EL (cell line): ENCODE measurements at regions not wholly inside any gene's neighbourhood (a gene's known extent, or its start where the extent isn't known, plus 50 kb on each side); places are given as distances from the start of the nearest gene placed in this dataset.
"Not testable (repeated sequence)": the region's sequence is repeated elsewhere in the genome, so short reads cannot be mapped to it uniquely, and the experiment has no call there.

Source experiments
- DNase-seq: peaks from one replicate; pipeline ENCODE4 v3.0.0-alpha.2; 2016

DNA sequence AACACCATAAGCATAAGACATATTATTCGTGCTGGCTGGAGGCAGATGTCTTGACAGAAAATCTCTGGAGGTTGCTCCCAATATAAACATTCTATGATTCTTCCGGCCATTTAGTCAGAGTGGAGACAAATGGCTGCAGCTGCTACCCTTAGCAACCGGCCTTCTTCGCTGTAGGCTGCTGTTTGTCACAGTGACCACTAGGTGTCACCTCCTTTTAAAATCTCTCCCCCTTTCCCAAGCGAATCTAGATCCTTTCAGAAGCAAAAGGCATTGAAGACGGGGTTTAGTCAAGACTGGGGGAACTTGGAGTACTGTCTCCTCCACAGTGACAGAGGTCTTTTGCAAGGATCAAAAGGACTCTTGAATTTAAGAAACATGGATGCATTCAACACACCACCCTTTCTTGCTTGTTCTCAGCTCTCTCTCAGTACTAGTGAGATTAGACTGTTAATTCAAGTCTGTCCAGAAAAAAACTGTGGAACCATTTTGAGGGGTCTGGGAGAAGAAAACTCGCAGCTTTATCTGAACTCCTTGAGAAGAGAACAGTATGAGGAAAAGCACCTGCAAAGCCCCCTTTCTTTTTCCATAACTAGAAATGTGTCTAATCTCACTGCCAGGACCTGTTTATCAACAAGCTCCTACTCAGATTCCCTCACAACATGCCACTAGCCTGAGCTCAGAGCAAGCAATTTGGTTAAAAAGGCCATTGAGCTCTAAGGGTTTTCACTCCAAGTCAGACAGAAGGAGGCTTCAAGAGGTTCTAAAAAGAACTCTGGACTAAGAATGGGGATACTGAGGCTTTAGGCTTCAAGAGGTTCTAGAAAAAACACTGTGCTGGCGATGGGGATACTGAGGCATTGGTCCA lies 408.3 kb upstream of the PLXNA2 start:
- DNase-seq: peak; percentile 73

DNA sequence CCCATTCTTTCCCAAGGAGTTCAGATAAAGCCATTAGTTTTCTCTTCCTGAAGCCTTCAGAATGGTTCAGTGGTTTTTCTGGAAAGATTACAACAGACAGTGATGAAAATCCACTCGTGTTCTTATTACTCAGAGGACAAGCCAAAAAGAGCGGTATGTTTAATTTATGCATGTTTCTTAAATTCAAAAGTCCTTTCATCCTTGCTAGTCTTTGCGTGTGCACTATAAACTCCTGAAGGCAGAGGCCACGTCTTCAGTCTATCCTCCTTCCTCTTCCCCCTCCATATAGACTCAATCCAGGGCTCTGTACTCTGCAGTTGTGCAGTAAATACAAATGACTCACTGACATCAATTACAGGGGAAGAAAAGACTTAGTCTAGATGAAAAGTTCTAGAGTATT lies 409.2 kb upstream of the PLXNA2 start:
- no peak for DNase-seq

DNA sequence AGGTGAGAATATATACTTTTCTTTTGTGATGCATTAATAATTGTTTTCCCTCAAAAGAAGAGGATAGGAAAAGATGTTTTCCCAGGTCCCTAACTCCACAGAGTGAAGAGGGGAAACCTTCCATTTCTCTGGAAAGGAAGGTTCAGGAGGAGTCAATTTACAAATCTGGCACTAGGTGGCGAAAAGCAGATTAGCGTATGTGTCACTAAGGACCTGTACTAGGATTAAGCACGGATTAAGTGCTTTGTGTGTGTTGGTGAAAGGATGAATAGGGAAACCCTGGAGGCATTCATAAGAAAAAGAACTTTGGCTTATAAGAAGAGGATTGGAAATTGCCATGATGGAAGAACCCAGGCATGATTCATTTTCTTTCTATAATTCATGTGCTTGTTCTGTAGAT lies 410.1 kb upstream of the PLXNA2 start:
- DNase-seq: peak; percentile 38

DNA sequence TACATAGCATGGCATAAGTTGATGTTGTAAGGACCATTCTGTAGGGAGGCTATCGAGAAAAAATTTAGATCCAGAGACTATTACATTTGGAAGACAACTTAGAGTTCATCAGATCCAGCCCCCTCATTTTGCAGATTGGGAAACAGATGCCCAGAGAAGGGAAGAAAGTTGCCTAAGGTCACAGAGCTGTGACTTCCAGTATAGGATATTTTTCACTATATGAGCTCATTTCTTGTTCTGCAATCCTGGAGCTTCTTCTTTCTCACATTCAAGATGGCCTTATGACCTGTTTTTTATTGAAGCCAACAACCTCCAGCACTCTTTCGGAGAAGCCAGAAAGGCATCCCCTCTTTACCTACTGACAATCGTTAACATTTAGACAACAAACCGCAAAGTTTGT lies 421.8 kb upstream of the PLXNA2 start:
- DNase-seq: no peak

DNA sequence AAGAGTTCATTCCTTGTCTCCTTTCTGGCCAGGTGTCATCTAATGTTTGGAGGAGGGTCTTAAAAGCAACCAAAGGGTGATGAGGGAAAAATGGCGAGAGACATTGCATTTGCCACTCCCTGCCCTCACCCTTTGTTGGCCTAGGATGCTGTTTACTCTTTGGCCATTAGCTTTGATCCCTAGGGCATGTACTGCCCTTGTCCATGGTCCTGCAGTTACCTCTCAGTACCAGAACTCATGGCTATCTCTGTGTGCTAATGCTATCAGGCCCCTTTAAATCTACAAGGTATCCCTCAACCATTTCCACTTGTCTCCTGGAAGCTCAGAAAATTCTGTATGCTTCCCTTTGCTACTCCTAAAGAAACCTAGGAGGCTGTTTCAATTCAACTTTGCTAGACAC lies 424.8 kb upstream of the PLXNA2 start:
- DNase-seq: peak; percentile 4

- DNase-seq: no peak
These were observed 426.6 kb upstream of the PLXNA2 start for GRCh38 chr1:208670778-208671177.

DNA sequence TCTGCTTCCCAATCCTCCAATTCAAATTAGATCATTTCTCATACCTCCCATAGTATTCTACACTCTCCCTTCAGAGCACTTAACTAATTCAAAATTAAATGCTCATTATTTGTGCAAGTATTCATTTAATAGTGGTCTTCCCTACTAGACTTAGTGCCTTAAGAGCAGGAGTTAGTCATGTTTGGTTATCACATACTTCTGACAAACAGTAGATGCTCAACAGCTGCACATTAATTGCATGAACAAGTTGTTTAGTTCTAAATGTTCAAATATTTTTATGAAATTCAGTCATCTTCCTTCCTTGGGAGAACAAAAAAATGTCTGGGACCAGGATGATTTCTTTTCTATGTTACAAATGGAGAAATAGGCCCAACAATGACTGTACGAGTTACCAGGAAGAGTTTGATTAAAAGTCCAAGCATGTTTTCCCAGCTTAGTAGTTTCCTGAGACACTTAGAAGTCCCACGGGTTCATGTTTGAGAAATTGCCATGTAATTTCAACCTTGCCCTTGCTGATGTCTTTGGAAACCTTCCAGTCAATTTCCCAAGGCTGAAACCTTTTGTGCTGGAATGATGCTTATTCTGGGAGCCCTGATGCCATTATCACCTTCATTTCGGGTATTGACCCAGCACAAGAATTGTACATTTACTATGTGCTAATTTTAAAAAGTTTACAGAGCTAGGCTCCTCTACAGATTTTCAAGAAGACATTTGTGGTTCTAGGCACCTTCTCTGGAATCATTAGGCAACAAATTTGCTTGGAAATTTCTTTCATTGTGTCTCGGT lies 437.9 kb upstream of the PLXNA2 start:
- DNase-seq: no peak

DNA sequence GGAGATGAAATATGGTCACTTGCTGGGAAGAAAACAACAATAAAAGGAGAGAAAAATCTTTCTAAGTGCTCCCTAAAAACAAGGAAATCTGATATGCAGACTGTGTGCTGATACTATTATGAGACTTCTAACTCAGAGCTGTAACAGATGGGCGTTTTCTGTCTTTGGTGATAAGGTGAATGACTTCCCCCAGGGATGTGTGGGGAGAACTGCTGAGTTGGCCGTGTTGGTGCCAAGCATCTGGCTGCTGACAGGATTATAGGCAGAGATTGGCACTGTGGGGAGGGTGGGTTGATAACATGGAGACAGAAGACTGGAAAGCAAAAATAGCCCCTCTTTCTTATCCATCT lies 438.5 kb upstream of the PLXNA2 start:
- no peak for DNase-seq

DNA sequence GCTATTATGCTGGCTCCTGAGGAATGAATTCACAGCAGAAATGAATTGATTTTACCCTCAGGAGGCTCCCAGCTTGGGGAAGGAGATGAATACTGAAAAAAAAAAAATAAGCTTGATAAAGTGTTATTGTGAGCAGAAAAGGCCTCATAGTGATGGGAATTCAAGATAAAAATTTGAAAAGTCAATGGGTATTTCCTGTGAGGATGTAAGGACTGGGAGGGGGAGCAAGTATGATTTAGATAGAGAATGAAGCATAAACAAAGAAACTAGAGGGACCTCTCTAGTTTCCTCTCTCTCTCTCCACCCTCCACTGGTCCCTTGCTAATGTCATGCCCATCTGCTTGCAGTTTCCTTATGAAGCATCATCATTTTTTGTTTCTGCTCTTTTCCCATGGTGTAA lies 439.0 kb upstream of the PLXNA2 start:
- DNase-seq: no peak

DNA sequence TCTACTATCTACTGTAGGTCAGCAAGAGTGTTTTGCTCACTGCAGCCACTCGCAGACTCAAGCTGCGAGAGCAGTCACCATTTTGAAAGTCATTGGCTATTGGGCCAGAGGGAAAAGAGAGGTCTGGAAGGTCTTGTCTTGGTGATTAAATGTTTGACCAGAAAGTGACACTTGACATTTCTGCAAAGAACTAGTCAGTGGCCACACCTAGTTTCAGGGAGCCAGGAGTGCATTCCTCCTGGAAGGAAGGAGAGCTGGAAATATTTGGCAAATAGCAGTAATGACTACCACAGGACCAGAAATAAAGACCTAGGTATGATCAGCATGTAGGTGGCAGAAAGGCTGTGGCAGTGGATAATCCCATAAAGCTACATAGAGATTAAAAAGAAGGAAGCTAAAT lies 440.0 kb upstream of the PLXNA2 start:
- no peak for DNase-seq

DNA sequence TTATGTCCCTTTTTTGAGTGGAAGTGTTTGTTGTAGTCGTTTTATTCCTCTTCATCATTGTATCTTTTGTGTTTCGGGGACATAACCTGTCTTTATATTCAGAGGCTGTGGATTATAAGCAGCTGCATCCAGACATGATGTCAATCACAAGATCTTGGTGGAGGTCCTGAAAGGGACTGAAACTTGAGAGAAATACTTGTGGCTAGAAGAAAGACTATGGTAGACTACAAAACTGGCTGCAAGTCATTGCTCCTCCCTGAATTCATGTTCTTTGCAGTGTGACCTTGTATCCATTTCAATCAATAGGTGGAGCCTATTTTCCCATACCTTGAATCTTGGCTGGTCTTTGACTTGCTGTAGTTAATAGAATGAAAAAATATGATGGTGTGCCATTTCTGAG lies 442.4 kb upstream of the PLXNA2 start:
- no peak for DNase-seq

DNA sequence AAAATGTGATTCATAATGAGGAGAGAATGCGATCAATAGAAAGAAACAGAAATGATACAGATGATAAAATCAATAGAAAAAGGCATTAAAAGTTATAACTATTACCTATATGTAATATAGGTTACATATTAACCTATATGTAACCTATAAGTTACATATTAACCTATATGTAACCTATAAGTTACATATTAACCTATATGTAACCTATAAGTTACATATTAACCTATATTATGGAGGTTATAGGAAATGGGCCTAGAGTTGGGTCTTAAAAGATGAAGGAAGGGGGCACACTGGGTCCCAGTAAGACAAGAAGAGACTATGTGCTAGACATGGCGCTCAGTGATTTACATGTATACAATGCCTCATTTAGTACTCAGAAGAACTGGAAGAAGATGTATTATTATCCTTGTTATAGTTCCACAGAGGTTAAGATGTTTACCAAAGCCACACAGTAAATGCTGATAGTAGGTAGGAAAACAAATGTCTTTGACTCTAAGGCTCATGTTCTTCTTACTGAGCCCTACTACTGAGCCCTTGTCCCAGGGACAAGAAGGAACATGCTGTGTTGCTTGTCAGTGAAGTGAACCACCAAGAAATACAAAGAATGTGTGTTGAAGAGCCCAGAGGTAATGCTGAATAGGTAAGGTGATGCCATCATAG lies 444.6 kb upstream of the PLXNA2 start:
- DNase-seq: no peak

GRCh38 chr1:208691012-208691411 lies 446.8 kb upstream of the PLXNA2 start:
- no peak for DNase-seq

DNA sequence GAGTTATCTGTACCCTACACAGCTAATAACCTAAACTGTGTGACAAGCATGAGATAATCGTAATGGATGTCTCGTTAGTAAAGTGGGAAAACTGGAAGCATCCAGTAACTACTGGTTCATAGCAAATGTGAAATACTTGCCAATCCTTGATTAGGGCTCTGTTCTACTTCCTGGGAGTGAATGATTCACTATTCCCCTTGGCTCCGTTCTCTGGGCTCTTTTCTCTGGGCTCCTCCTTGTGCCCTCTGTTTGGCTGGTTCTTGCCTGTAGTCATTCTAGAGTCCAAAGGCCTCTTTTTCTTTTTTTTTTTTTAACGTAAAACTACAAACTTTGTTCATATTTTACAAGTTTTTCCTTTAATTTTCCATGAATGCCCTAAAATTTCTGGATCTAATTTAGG lies 465.8 kb upstream of the PLXNA2 start:
- DNase-seq: no peak

- no peak for DNase-seq
These were observed 470.1 kb upstream of the PLXNA2 start for GRCh38 chr1:208714323-208714722.

DNA sequence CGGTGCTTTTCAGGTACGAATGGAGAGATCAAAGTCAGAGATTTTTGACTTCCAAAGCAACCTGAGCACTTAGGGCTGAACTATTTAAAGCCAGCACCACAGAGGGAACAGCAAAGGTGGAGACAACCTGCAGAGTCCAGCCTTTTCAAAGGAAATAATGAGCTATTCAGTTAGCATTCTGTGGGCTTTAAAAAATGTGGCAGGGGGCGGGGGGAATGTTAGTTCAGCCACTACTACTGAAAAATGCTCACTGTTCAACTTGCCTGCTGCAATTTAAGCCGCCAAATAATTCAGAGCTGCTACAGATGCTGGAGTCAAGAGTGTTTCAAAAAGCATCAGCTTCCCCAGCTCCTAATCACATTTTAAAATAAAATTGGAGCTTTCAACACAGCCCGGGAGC lies 473.3 kb upstream of the PLXNA2 start:
- DNase-seq: no peak

DNA sequence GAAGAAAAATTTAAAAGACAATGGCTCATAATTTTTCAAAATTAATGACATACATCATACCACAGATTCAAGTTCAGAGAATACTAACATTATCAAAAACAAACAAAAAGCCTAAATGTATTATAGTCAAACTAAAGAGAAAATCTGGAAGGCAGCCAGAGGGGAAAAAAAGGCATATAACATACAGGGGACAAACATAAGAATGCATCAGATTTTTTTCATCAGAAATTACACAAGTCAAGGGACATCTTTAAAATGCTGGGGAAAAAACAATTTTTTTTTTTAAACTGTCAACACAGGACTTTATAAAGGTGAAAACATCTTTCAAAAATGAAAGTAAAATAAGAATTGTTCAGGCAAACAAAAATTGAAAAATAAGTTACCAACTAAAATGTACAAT lies 478.4 kb upstream of the PLXNA2 start:
- DNase-seq: no peak

- DNase-seq: no peak
These were observed 479.9 kb upstream of the PLXNA2 start for GRCh38 chr1:208724079-208724478.

DNA sequence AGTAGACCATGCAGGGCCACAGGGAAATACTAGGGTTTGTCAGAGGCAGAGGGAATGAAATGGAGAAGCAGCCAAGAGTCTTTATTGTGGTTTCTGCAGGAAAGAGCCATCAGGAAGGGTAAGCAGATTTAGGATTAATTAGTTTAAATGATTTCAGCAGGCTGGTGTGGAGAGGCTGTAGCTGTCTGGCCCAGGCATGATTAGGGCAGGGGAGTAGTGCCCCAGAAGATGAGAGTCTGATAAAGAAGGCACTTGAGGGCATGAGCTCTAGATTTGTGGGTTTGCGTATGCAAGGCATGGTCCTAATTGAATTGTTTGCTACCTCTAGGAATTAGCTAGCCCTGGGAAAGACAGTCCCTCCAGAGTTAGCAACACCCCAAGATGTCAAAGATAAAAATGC lies 484.6 kb upstream of the PLXNA2 start:
- no peak for DNase-seq

DNA sequence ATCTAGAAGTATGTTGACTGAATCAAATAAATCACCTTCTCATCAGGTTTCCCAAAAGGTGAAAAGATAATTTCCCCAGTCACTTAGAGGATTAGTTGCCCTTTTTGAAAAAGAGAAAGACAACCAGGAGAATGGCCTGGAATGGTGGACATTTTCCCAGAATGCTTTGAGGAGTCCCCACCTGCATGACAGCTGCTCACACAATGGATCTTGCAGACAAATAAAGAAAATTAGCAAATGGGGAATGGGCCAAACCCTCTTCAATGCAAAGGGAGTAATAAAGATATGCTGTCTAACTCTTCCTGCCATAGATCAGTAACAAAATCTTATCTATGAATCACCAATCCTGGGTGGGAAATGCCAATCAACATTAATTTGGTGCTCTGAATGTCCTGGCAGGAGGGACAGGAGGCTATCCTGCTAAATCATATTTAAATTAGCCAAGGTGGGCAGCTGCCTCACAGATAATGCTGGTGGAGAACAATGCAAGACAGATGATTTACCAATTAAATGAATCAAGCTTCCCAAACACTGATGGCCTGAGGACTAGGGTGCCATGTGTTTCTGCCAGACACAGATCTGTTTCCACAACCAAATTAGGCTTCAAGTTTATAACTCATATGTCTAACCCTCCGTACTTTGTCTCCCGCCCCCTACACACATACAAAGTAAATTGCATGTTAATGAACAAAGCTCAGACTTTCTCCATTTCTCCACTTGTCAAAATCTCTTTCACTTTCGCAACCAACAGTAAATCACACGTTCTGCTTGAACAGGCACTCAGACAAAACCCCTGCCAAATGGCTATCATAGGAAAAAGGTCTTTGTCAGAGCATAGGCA lies 488.0 kb upstream of the PLXNA2 start:
- DNase-seq: peak; percentile 1

GRCh38 chr1:208737161-208737560 lies 493.0 kb upstream of the PLXNA2 start:
- DNase-seq: no peak

DNA sequence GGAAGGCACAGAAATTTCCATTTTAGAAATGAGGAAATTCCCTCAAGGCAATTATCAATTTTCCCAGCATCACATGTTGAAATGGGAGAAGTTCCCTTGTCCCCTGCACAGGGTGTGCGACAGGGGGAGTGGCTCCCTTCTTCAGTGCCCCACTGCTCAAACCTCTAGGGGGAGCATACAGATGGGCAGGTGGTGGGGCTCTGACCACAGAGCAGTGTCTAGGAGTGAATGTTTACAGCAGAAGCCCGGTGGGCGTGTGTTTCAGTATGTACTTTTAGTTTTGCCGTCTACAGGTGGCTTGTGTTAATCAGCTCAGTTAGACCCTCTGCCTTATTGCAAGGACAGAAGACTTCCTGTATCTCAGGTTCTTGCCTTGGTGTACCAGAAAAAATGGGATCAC lies 493.7 kb upstream of the PLXNA2 start:
- DNase-seq: no peak

GRCh38 chr1:208739636-208740035 lies 495.5 kb upstream of the PLXNA2 start:
- DNase-seq: not testable (repeated sequence)
